ENCODE measurements at regions not wholly inside any gene's neighbourhood (a gene's known extent, or its start where the extent isn't known, plus 50 kb on each side); places are given as distances from the start of the nearest gene placed in this dataset.

DNA sequence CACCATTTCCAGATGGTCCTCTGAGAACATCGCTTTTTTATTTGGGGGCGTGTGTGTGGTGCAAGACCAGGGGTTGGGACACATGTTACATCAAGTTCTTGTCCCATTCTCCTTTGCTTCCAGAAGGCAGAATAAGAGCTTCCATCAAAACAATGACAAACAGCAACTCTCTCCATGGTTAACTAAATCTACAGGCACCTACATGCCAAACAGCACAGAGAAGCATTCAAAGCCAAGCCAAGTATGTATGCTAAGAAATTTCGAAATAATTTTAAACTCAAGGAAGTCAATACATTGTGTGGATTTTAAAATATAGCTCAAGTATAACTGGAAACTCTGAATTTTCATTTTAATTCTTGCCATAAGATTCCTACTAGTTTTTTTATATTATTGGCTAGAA, 105.6 kb downstream of the SEC61B start:
- DNase-seq, result no peak

DNA sequence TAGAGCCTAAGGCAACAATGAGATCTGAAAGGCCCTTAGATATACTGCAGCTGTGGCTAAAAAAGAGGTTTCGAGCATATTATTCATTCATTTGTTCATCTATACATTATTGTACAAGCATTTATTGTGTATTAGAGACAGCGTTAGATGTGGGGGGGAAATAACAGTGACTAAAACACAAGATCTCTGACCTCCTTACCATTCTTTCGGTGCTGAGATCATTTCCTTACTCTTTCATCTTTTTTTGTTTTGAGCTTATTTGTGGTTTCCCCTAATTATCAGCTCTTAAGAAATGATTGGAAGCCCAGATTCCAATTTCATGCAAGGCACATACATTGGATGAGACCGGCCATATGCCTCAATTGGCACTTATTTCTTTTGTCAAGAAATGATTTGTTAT, 113.2 kb downstream of the SEC61B start:
- DNase-seq, result no peak

DNA sequence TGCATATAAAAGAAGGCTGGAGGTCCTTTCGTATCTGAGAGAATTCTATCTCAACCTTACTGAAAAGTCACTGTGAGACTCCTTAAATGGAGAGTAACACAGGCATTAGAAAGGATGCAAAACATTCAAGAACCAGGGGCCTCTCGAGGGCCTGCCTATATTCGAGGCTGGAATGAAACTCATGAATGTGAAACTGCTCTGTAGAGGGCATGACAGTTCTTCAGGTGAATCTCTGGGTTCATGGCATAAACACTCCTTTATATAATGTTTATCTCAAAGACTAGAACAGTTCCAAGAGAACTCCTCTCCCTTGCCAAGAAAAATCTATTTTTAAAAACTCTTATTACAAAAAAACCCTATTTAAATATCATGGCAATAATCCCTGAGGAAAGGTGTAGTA, 113.9 kb downstream of the SEC61B start:
- DNase-seq, result no peak

DNA sequence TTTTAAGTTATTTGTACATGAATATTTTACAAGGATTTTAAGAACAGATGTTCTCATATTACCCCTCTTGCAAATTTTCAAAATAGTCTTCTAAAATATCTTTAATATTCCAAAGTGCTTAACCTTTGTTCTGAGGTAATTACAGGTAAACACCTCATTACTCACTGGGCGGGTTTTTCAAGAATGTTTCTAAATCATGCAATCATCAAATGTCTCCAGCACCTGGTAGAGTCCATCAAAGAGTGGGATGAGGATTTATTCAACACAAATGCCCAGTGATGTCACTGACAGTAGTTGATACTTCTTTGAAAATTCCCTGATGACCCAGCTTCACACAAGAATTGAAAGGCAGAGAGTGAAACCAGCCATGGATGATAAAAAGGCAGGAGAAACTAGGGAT, 114.4 kb downstream of the SEC61B start:
- no peak for DNase-seq

DNA sequence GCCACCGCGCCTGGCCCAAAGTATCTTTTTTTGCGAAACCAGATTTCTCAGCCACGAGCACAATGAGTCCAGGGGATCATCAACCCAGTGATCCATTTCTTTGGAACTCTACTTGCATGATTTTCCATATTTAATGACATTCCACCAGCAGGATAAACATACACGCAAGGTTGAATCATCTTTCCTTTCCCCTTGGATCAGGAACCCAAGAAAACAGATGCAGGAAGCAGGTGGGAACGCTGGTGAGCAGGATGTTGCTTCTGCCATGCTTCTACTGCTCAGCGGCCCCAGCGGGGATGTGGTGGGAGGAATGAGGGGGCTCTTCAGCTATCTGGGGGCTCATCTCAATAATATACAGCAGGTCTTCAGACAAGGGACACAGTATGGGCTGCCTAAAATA, 118.2 kb downstream of the SEC61B start:
- no peak for DNase-seq

DNA sequence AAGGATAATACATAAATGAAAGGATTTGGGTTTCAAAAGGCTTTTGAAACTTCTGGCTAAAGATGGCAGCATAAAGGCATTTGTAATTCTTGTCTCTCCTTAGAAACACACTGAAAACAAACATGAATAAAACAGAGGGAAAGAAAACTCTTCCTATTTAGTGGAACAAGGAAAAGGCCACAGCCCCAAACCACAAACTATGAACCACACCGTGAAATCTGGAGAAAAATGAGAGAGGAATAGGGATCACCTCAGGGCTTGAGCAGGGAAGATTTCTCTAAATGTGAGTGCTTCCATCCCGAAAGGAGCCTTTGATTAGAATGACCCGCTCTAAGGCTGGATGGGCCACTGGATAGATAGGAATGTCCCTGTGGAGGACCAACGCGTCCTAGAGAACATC, 119.6 kb downstream of the SEC61B start:
- DNase-seq, result no peak

DNA sequence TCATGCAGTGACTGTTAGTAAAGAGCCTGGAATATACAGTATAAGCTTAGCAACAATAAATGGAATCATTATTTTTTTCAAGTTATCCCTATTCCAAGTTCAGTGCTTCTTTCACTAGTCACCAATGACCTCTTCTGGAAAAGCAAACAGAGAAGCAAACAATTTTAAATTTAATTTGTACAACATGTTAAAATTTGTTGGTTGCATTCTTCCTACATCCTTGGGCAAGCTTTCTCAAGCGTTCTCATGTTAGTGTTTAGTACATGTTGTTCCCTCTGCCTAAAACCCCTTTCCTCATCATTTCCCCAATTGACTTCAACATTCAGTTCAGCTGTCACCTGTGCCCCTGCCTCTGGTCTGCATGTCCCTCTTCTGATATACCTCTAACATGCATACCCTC, 123.4 kb downstream of the SEC61B start:
- no peak for DNase-seq

DNA sequence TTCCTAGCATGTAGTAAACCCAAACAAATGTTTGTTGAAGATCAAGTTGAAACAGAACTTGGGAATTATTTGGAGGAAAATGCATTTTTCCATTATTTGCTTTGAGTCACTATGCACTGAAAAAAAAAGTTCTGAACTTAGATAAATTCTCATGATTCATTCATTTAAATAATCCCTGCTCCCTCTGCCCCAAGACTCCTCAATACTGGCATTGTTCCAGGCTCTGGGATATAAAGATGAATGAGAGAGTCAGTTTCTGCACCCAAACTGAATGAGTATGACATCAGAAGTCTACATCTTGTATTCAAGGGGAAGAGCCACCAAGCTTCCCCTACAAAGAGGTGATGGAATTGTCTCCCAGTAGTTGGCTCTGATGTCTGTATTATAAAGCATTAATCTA, 123.9 kb downstream of the SEC61B start:
- no peak for DNase-seq

DNA sequence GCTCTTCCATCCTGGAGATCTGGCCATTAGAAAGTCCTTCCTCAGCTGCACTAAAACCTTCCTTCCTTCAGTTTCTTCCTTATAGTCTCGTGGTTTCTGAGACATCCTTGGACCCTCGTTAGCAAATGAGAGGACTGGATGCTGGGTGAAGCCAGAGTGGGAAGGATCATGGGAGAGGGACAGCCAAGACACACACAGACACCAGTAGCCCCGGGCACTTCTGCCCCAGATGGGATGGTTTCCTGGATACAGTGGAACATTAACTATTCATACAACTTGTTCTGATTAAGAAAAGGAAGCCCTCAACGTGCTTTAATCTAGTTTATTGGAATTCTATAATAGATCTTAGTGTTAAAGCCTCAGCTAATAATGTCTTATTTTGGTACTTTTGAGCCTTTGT, 125.5 kb downstream of the SEC61B start:
- DNase-seq, result no peak

DNA sequence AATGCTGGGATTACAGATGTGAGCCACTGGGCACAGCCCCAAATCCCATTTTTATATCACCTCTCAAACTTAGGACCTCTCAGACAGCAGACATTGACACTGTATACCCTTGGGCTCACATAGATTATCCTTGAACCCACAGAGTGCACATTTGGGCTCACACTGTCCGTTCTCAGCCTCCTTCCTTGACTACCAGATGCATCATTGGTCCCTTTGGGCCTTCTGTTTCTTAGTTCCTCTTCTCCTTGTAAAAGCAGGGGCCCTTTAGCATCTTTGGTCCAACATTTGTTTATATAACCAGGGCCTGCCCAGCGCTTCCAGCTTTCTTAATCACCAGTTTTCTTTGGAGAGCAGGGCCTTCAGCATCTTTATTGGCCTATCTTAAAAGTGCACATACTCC, 126.2 kb downstream of the SEC61B start:
- DNase-seq, result no peak

DNA sequence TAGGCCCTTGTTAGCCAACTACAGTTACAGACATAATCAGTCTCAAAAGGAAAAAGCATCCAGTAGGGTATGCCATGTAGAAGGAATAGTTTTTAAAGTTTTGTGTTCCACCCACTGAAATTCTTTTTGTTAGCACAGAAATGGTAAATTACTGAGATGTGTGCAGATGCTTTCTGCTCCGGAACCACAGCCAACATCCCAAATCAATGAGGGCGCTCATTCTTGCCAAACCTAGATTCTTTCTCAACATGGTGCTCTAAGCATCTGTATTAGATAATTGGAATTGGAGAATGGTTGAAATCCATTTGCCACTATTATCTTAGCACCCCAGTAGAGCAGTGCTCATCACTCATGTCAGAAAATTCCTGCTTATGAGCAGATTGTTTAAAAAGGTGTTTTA, 127.8 kb downstream of the SEC61B start:
- DNase-seq, result no peak

DNA sequence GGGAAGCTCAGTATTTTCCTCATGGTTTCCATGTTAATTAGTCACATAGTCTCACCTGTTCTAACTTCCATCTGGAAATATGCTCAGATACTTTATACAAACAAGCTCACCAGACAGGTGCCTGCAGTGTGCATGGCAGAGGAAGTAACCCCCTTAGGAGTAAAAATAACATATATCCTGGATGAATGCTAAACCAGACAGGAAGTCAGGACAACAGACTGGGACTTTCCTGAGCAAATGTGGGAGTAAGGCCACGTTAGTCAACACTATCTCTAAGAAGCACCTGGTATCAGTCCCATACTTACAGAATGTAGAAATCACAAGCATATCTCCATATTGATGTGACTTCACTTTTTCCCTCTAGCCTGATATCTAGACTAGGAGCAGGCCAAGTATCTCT, 128.4 kb downstream of the SEC61B start:
- no peak for DNase-seq

DNA sequence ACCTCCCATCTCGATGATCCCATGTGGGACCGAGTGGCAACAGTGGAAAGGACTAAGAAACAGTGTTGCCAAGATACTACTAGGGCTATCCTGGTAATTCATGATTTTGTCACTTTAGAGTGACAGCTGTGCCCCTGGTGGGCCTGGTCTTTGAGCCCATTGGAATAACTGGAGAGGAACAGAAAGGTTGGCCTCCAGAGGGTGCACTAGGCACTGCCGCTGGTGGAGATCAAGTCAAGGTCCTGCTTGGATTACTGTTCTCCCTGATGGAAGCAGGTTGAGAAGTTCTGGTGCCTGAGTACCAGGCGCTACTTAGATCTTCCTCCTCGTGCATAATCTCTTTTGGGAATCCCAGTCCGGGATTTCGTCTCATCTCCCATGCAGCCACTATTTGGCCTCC, 129.6 kb downstream of the SEC61B start:
- no peak for DNase-seq

DNA sequence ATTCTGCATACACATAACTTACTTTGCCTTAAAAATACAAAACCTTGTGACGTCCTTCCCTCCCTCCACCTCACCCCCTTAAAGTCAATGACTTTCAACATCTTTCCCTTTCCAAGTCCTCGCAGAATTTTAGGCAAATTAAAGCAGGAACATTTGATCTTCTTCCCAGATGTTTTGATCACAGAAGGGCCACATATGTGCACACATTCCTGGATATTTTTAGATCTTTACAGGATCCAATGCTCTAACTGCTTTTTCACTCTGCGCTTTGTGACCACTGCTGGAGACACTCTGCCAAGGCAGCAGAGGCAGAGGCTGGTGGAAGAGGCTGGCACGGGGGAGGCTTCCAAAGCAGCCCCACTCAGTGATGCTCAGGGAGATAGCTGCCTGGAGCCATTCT, 130.7 kb downstream of the SEC61B start:
- DNase-seq, result no peak

DNA sequence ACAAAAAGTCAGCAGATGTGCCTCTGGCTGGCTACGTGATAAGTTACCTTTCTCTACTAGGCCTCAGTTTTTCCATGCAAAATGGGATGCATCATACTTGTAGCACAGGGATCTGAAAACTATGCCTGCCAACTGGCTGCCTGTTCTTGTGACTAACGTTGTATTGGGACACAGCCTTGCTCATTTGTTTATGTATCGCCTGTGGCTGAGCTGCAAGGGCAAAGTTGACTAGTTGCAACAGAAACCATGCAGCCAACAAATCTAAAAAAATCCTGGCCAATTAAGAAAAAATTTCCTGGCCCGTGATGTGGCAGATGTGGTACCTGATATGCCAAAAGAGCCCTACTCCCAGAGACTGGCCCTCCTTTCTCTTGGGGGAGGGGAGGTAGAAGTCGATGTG, 131.3 kb downstream of the SEC61B start:
- DNase-seq, result no peak

DNA sequence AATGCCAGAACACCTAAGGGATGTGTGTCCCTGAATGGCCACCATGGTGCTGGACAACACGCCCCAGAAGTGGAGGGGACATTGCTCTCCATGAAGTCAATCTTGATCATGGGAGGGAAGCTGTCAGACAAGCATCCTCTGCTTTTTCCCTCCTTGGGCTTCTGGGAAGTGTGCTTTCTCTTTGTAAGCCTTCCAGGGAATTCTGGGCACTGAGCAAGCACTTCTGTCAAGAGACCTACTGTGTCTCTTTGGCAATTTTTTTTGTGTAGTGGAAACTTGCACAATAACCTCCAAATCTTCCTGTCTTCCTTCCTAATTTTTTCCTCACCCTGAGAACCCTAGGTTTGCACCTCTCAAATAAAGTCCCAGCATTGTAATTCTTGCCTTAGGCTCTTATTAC, 132.0 kb downstream of the SEC61B start:
- no peak for DNase-seq

DNA sequence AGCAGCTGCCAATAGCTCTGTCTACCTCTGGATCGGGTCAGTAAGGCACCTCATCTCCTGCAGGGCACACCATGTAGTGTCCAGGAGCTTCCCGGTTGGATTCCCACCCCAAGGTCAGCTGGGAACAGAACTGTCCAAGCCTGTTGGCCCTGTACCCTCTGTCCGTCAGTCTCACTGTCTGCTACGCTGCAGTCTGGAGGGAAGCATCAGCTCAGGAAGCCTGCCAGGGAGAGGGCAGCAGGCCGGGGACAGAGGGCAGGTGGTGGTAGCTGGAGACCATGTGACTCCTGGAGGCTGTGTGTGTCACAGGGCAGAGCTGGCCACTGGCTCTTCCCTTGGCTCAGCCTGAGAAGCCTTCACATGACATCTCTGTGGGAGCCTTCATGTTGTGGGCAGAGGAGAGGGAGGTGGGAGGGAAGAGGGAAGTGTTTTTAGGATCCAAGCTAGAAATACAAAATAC, 134.5 kb downstream of the SEC61B start:
- DNase-seq, result no peak

DNA sequence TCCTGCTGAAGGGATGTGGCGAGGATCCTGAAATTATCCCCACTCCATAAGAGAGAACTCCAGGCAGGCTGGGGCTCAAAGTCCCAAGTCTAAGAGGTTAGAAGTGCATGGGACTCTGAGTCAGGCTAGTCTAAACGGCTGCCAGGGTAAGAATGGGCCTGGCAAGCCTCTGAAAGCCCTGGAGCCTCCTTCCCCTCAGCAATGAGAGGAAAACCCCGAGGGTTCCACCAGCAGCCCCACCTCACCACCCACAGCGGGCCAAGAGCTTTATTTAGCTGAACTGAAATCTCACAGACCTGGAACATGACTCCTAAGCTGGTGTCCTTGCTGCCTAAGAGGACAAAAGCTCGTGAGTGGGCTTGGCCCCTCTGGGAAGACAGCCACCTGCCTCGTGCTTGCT, 135.5 kb downstream of the SEC61B start:
- DNase-seq, result no peak

DNA sequence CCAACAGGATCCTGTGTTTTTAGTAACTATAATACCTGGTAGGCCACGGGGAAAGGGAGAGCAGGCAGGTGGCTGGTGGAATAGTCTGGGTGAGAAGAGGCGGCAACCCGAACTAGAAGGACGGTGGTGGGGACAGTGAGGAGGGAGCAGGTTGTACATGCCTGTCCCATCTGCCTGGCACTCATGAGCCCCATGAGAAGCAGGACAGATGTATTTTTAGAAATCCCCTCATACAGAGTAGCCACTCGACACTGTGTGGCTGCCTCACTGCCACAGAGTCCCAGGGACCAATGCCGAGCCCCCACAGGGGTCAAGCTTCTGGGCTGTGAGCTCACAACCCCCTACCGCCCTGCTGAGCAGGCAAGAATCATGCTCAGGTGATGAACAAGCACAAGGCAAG, 136.6 kb downstream of the SEC61B start:
- DNase-seq, result no peak

DNA sequence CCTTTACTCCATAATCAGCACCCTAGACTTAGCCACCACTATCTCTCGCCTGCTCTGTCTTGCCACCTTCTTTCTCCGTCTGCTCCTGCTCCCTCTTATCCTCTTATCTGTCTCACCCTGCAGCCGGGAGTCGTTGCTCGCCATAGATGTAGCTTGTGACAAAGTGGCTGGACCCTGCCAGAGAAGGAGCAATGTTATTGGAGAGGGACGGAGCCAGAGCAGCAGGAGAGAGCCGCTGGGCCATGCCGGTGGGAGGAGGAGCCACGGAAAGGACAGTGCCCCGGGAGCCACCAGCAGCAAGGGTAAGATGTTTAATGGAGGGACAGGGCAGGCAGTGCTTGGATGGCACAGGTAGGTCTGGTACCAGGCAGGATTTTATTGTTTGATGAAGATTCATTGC, 137.3 kb downstream of the SEC61B start:
- DNase-seq, result no peak

DNA sequence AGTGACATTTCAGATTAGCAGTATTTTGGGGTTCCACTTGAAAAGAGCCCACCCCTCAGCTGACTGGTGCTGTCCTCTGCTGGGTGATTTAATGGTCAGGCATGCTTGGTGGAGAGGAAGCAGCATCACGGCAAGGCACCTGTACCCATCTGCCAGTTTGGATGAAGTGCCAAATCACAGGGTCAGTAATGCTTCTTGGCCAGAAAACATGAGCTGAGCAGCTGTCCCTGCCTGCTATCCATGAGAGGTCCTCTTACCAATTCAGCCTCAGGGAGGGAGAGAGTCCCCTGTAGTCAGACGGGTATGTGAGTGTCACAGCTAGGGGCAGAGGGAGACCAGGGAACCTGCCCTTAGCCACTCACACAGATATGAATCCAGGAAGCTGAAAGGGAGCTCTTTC, 137.9 kb downstream of the SEC61B start:
- DNase-seq, result no peak

DNA sequence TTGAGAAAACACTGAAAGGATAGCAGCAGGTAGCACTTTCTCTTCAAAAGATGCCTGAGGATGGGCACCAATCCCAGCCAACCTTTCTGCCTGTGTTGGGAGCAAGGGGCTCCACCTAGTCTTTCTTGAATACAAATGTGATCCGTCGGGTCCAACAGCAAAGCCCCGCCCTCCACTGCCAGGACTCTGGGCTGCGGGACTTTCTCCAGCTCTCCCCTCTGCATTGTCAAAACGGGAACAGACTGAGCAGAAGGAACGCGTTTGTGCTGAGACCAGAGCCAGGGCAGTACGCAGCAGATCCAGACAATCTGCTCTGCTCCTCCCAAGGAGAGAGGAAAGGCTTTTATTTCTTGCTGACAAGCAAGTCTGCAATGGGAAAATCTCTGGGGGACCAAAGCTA, 139.7 kb downstream of the SEC61B start:
- no peak for DNase-seq

DNA sequence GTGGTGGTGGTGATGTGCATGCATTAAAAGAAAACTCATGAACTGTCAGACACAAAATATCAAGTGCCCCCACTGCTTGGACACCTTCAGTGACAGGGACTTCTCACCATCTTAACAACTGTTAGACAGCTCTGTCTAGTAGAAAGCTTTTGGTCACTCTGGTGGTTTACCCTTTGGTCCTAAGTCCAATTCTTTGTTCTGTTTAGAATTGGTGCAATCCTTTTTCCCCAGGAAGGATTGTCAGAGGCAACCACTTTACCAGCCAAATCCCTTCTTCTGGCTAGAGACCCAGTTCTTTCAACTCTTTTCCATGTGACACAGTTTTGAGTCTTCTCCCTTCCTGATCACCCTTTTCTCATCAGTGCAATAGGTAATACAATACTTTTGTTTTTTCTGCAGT, 140.2 kb downstream of the SEC61B start:
- DNase-seq, result no peak

DNA sequence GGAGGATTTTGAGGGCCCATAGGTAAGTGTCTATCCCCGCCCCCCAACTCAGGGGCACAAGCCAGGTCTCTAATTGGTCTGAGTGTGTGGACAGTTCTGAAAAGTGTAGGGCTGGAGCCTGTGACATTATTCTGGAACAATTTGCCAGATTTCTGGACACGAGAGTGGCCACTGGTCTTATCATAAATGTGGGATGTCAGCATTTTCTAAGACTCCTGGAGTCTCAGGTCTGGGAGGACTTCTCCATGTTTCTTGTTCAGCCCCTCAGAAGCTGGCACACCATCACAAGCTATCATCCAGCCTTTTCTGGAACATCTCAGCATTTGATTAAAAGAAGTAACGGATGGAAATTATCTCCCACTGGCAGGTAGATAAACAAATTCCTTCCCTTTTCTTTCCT, 141.4 kb downstream of the SEC61B start:
- DNase-seq, result no peak

DNA sequence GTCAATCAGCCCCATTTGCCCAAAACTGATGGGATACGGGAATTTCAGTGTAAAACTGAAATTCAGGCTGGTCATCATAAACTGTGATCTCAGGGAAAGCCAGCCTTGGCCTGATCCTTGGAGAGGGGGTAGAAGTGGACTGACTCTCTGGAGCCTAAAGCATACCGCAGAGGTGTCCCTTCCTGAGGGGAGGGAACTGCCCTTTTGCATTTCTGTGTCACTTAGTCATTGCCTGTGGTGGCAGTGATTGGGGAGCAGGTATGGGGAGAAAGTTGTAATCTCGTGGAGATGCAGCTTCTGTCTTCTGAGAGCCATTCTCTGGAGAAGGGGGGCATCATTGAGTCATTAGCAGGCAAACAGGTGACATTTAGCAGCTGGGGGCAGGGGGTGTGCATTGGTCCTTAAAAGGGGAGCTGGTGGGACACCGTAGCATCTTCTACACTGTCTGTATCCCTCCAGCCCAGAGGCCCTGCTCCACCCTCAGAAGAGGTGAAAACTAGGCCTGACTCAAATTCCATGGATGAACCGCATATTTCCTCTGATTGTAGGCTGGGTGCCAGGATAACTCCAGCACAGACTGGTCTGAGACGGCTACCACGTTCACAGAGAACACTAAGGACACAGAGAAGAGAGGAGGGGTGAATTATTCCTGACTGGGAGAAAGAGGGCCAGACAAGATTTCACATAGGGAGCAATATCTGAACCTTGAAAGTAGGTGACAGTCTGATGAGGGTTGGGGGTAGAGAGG, 143.3 kb downstream of the SEC61B start:
- no peak for DNase-seq

DNA sequence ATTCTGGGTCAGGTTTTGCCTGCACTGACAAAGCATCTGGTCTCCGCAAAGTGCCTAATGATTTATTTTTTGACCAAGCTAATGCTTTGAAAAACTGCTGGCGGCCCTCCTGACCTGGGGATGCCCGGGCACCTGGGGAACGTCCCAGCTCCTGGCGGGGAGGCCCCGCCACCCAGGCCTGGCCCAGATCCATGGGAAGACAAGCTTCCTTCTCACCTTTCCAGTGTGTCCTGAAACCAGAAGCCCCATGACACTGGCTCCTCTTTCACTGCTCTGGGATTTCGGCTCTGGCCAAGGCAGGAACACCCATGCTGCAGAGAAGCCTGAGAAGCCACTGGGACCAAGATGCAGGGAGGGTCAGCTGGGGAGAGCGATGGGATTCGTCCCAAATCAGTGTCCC, 144.1 kb downstream of the SEC61B start:
- no peak for DNase-seq
